HG03457 (cell line): ENCODE measurements at regions not wholly inside any gene's neighbourhood (a gene's known extent, or its start where the extent isn't known, plus 50 kb on each side); places are given as distances from the start of the nearest gene placed in this dataset.
"Not testable (repeated sequence)": the region's sequence is repeated elsewhere in the genome, so short reads cannot be mapped to it uniquely, and the experiment has no call there.

Experiments used
- ATAC-seq: cut with Tn5 transposase; IDR thresholded peaks from one replicate; pipeline ENCODE4 v1.9.1; 2021; ENCODE audit warnings: moderate number of reproducible peaks; ENCODE audit not compliant: unreplicated experiment

DNA sequence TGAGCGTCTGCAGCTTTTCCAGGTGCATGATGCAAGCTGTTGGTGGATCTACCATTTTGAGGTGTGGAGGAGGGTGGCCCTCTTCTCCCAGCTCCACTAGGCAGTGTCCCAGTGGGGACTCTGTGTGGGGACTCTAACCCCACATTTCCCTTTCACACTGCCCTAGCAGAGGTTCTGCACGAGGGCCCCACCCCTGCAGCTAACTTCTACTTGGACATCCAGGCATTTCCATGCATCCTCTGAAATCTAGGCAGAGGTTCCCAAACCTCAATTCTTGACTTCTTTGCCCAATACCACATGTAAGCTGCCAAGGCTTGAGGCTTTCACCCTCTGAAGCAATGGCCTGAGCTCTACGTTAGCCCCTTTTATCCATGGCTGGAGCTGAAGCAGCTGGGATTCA, 61.4 kb upstream of the HGFAC start:
- not testable (repeated sequence) for ATAC-seq

DNA sequence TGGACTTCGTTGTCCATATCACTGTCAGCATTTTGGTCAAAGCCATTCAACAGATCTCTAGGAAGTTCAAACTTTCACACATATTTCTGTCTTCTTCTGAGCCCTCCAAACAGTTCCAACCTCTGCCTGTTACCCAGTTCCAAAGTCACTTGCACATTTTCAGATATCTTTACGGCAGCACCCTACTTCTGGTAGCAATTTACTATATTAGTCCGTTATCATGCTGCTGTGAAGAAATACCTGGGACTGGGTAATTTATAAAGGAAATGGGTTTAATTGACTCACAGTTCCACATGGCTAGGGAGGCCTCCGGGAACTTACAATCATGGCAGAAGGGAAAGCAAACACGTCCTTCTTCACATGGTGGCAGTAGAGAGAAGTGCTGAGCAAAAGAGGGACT, 60.6 kb upstream of the HGFAC start:
- ATAC-seq: not testable (repeated sequence)

DNA sequence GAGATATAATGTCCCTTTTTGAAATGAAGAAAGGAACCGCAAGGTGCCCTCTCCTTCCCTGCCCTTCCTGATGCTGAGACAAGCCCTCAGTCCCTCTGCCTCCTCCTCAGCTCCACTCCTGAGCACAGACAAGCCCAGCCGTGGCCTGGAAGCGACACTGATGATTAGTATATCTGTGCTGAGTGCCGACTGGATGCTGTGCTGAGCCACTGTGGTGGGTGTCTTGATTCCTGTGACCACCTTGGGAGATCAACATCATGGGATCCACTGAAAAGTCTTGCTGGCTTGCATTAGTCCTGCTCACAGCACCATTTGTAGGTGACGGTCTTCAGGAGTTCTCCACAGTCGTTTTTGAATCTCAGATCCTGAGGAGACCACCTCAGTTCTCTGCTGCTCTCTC, 59.5 kb upstream of the HGFAC start:
- ATAC-seq: no peak

DNA sequence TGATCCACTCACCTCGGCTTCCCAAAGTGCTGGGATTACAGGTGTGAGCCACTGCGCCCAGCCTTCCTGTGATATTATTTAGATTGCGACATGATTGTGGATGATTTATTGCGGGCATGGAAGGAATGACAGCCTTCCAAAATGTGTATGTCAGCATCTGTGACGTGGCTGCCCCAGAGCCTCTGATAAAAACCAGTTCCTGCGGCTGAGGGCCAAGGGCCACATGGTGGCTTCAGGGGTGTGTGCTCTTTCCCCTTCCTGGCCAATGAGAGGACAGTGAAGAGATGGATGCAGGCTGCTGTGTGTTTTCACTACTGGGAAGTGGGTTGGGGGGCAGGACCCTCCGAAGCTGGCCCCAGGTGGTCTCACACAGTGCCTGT, 57.4 kb upstream of the HGFAC start:
- ATAC-seq: no peak

DNA sequence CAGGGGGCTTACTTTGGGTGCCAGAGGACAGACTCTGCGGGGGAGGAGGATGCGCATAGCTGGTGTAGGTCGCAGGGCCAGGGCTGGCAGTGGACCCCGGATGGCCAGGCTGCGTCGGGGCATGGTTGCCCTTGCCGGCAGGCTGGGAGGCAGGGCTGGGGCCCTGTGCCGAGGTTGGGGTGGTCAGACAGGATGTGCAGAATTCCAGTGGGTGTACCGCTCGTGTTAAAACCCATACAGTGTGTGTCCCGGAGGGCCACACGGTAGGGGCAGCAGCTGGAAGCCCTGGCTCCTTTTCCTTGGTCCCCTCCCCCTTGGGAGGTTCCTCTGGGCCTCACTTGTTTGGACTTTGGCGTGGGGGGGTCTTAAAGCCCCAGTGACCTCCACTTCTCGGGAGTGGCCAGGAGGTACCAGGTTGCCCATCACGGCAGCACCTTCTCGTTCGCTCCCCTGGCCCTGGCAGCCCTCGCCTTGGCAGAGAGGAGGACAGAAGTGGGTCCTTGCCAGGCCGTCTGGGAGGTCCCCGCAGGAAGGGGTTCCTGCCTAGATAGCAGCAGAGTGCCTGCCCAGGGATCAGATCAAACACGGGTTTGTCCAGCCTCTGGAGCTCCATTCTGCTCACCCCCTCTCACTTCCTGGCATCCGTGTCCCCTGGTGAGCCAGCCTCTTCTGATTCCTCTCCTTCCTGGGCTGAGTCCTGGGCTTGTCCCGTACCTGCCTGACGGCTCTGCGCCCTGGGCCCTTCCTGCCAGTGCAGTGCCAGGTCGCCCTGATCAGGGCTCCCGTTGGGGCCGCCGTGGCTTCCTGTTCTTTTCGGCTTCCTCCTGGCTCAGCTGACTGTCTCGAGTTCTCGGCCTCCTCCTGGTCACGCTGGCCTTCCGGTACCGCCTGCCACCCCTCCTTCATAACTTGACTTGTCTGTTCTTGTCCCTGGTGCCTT, 56.7 kb upstream of the HGFAC start:
- no peak for ATAC-seq

DNA sequence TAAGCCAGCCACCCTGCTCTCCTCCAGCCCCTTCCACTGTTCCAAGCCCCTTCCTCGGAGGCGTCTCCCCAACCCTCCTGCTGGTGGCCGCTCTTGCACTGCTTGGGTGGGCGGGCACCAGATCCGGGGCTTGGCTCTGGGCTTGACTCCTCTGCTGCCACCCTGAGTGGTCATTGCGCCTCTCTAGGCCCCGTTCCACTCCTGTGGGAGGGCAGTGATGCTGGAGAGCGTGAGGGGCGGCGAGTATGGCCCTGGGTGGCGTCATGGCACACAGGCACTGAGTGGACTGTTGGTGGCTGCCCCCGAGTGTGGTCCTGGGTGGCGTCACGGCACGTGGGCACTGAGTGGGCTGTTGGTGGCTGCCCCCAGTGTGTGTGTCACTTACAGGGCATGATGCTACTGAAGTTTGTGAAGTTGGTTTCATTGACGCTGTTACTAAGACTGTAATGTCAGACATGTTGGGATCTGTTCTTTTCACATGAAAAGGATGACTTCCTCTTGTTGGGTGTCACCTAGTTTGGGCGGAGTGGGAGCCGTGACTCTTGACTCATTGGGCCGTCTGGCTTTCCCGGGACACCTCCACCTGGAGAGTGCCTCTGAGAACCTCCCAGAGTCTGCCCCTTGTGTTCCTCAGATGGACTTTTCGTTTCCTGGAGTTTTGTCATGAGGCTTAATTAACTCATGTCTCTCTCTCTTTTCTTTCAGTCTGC, 55.9 kb upstream of the HGFAC start:
- no peak for ATAC-seq

DNA sequence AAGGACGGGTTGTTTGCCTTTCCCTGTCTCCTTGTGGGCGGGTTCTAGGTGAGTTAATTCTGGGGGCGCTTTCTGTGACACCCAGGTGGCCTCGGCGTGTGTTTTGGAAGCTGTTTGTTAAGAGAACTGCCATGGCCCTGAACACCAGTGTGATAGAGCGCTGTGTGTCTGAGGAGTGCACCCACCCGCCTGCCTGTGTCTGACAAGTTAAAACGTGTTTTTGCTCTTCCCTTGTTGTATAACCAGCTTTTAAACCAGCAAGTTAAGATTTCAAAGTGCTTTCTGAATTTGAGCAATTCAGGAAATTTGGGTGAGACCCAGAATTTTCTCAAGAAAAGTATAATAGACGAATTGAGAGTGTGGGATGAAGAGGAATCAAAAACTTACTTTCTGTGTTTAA, 55.2 kb upstream of the HGFAC start:
- ATAC-seq: no peak

DNA sequence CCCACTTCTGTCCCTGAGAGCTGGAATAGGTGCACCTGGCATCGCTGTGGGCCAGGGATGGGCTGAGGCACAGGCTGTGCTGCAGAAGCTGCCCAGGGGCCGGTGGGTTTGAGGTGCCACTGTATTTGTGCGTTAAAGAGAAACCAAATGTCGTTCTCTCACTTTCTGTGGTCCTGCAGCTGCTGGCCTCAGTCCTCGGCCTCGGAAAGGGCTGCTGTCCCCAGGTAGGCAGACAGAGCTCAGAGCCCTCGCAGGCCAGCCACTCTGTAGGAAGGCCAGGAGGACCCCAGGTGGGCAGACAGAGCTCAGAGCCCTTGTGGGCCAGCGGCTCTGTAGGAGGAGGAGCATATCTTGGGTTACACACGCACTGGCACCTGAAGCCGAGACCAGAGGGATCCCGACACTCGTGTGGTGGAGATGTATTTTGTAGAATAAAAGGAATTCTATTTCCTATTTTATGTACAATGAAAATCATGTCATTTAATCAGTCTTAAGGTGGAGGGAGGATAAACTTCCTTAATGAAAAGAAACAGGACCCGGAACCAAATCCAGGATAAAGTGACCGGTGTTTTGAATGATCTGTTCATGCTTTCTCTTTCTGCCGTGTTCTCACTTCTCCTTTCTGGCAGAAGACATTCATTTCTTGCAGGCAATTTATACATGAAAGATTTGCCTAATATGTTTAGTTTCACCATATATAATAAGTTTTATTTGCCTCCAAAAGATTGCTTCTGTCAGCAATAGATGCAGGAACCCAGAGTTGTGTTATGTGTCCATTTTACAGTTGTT, 54.4 kb upstream of the HGFAC start:
- ATAC-seq: peak; percentile 42

DNA sequence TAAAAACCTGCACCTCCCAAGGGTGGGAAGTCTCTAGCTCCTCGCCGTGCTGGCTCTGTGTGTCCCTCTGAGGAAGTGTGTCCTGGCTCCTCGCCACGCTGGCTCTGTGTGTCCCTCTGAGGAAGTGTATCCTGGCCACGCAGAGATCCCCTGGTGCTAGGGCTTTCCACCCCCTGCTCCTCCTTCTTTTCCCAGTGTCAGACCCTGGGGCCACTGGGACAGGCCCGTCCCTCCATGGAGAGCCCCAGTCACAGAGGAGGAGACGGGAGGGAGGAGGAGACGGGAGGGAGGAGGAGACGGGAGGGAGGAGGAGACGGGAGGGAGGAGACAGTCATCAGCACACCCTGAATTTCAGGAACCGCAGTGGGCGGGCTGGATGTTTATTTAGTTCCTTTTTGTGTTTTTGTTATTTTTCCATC, 53.8 kb upstream of the HGFAC start:
- peak; percentile 41 for ATAC-seq

DNA sequence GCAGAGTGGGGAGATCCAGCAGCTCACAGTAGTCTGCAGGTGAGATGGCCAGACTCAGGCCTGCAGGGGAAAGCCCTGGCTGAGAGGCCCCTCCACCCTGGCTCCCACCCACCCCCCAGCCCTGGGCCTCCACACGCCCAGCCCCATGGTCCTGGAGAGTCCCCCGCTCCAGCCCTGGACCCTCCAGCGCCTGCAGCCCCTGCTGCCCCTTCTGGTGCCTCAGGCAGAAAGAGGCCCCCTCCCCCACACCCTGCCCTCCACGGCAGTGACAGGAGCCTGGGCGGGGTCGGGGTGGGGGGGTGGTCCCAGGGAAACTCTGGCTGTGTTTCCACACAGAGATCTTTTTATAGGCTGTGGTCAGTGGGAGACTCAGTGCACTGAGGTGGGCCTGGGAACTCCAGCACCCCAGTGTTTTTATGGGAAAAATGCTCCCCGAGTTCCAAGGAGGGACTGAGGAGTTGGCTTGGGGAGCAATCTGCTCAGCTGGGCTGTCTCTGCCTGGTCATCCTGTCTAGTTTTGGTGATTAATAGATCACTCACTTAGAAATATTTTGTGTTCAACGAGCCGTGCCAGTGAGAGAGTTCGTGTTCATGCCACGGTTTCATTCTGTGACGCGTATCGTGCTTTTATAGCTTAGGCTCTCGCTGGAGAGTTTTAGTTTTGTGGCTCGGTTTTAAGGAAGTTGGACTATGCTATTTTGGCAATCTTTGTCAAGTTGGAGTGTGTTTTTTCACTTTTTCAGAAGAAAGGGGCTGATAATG, 53.1 kb upstream of the HGFAC start:
- peak; percentile 52 for ATAC-seq

DNA sequence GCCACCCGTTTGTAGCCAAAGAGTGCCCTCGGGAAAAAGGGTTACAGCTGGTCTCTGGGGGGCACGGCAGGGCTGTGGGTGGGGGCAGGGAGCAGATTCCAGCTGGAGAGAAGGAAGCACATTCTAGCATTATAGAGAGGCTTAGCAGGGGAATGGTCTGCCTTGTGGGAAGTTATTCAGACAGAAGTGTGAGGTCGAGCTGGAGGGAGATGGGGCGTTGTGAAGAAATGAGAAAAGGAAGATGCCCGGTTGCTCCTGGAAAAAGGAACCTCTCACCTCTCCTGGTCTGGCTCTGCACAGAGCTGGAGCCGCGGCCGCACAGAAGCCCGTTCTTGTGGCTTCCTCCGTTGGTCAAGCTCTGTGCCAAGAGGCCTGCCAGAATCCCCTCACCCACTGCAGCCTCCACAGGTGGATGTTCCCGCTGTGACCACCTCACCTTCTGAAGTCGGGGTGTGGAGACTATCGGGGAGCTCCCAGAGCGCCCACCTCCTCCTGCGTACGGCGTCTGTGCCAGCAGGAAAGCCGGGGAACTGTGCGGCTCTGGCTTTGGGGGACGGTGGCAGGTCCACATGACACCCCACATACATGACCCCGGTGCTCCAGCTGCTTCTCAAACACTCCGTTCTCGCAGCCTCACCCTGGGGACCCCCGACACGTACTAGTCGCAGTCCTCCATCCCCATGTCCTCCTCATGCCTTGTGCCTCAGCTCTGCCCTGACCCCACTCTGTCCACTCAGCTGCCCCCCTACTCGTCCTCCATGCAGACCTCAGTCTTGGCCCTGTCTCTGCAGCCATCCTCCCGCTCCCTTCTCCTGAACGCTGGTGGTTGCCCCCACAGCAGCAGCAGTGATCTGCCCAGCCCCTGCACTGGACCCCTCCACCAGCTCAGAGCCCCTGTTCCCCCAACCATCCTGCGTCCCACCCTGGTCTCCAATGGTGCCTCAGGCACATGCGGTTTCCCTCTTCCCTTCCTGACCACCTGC, 52.2 kb upstream of the HGFAC start:
- no peak for ATAC-seq

DNA sequence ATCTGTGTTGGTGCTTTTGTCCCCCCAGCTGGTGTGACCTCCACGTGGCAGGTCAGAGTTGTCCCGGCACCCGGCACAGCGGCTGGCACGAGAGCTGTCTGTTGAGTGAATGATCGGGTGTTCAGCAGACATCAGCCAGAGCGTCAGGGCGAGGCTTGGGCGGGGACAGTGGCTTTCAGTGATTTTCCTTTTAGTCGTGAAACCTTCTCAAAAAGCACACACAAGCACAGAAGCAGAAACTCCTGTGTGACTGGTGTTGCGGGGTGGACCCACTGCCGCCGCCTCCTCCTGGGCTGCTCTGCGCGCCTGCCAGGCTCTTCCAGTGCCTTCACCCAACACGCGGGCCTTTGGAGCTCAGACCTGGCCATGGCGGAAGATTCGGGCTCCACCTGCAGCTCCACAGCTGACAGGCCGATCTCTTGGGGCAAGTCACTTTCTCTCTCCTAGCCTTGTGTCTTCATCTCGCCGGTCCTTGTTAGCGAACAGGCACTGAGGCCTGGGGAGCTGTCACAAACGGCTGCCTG, 51.4 kb upstream of the HGFAC start:
- no peak for ATAC-seq

DNA sequence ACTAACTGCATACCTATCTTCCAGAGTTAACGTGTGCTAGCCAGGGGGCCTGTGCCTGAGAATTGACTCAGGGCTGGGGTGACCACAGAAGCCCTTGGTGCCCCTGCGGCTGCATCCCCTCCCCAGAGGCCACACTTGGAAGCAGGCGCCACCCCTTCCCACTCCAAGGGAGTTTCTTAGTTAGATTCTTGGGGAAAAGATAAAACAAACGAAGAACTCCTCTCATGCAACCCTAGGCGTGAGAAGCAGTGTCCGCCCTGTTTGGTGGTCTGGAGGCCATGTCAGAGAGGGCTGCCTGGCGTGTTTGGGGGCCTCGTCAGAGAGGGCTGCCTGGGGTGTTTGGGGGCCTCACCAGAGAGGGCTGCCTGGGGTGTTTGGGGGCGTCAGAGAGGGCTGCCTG, 50.3 kb upstream of the HGFAC start:
- ATAC-seq: no peak
